Suprapubic skin (tissue), 4 donors: ENCODE measurements at regions not wholly inside any gene's neighbourhood (a gene's known extent, or its start where the extent isn't known, plus 50 kb on each side); places are given as distances from the start of the nearest gene placed in this dataset.
"Not testable (repeated sequence)": the region's sequence is repeated elsewhere in the genome, so short reads cannot be mapped to it uniquely, and the experiment has no call there.

ENCODE experiments used
- CTCF ChIP-seq, 2 donors: fragments of 200-600 bp in 1 of 2; fragments of 450-650 bp in 1 of 2; sonication (generic) in 1 of 2; IDR thresholded peaks; one replicate each; pipeline ENCODE4 v1.5.1; 2016 to 2019; ENCODE audit warnings: antibody characterized with exemption in 2 of 2, mild to moderate bottlenecking in 1 of 2, moderate library complexity in 1 of 2
- EP300 ChIP-seq: sonication (generic); formaldehyde crosslinking; IDR thresholded peaks from one replicate; pipeline ENCODE4 v1.6.1; 2017; ENCODE audit warnings: antibody characterized with exemption
- POLR2A ChIP-seq, 2 donors: fragments of 450-650 bp; IDR thresholded peaks; one replicate each; pipeline ENCODE4 v1.6.1; 2017; ENCODE audit warnings: antibody characterized with exemption in 2 of 2, mild to moderate bottlenecking in 2 of 2, moderate library complexity in 2 of 2
- POLR2AphosphoS5 ChIP-seq, 3 donors: sonication (generic); formaldehyde crosslinking; IDR thresholded peaks; one replicate each; pipeline ENCODE4 v1.6.1; 2017; ENCODE audit warnings: antibody characterized with exemption in 3 of 3

DNA sequence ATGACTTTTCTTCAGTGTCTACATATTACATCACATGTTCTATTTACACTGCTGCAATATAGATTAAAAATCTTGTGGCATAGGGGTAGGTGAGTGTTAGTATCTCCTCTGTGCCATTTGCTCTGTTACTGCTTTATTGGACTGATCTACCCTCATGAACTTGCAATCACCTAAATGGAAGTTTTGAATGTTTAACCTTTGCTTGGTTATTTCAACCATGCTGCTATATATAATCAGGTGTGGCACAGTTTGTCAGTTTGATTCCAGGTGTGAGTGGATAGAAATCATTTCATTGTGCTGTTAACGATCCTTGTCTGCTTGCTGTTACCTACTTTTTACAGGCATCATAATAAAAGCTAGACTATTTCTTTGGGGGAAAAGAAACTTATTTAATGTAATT is 157.1 kb upstream of the APOOL start:
- TF ChIP-seq CTCF (IDR thresholded peaks at IDR 0.05); POLR2AphosphoS5 (IDR thresholded peaks at IDR 0.05); POLR2A (IDR thresholded peaks at IDR 0.05); EP300: not testable (repeated sequence)
